ENCODE measurements at regions not wholly inside any gene's neighbourhood (a gene's known extent, or its start where the extent isn't known, plus 50 kb on each side); places are given as distances from the start of the nearest gene placed in this dataset.

DNA sequence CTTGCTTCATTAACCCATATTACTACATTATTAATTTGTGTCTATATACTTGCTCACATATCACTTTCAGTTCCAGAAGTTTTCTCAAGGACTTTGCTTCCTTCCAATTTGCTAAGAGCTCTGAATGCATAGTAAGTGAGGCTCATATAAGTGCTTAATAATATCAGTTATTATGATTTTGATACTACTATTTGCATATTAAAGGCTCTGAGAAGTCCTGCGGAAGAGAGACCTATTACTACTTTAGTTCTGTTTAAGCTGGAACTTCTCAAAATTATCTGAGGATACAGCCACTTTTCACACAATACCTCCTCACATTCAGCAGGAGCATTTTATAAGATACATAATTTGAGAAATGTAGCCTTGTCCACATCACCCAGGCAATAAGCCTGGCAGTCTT, 81.6 kb downstream of the GJD2 start:
- TF ChIP-seq, protein P1, sequence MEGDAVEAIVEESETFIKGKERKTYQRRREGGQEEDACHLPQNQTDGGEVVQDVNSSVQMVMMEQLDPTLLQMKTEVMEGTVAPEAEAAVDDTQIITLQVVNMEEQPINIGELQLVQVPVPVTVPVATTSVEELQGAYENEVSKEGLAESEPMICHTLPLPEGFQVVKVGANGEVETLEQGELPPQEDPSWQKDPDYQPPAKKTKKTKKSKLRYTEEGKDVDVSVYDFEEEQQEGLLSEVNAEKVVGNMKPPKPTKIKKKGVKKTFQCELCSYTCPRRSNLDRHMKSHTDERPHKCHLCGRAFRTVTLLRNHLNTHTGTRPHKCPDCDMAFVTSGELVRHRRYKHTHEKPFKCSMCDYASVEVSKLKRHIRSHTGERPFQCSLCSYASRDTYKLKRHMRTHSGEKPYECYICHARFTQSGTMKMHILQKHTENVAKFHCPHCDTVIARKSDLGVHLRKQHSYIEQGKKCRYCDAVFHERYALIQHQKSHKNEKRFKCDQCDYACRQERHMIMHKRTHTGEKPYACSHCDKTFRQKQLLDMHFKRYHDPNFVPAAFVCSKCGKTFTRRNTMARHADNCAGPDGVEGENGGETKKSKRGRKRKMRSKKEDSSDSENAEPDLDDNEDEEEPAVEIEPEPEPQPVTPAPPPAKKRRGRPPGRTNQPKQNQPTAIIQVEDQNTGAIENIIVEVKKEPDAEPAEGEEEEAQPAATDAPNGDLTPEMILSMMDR (optimal IDR thresholded peaks at IDR 0.05 in 1 of 3, IDR thresholded peaks at IDR 0.05 in 1 of 3, conservative IDR thresholded peaks at IDR 0.05 in 1 of 3; ENCODE audit: extremely low read depth in 1 of 3, insufficient read depth in 2 of 3, low read length in 3 of 3) = no peak
- TF ChIP-seq EZH2 (IDR thresholded peaks at IDR 0.05; ENCODE audit: low read length) = no peak

Measured in keratinocyte (primary cell).